ENCODE measurements at regions not wholly inside any gene's neighbourhood (a gene's known extent, or its start where the extent isn't known, plus 50 kb on each side); places are given as distances from the start of the nearest gene placed in this dataset.

- DNase-seq: no peak
- TF ChIP-seq CTCF (IDR thresholded peaks at IDR 0.05): no peak
- H3K27me3 ChIP-seq: peaks cover 10 to 57% of the 10 kb centered on the region in 2 donors
- no peak for ATAC-seq
- H3K4me1 ChIP-seq: peaks cover 0 to 4% of the 10 kb centered on the region in 2 donors
- no peak overlapping the region for H3K27ac ChIP-seq
- no peaks in the 10 kb centered on the region for H3K9me3 ChIP-seq
- no peaks in the 10 kb centered on the region for H3K36me3 ChIP-seq
- no peak overlapping the region for H3K4me3 ChIP-seq
- intact Hi-C loops (cut with DNase I): no loop called here
Measured at GRCh38 chr17:33751702-33752065, 458.6 kb upstream of the ASIC2 start.

- Histone ChIP-seq H3K9me3 (no peaks in the 10 kb centered on the region), H3K27ac (no peak overlapping the region), H3K4me3 (no peak overlapping the region), H3K27me3 (peaks cover 10 to 46% of the 10 kb centered on the region in 2 donors), H3K36me3 (no peaks in the 10 kb centered on the region), H3K4me1 (peaks cover 0 to 4% of the 10 kb centered on the region in 2 donors)
- DNase-seq (no peak), ATAC-seq (no peak)
- intact Hi-C loops (cut with DNase I): no loop called here
- no peak for TF ChIP-seq CTCF (IDR thresholded peaks at IDR 0.05)
Measured at GRCh38 chr17:33753452-33753851, 460.4 kb upstream of the ASIC2 start.

GRCh38 chr17:33756021-33756420, 462.9 kb upstream of the ASIC2 start:
- Histone ChIP-seq H3K27ac (no peak overlapping the region), H3K27me3 (peaks cover 10 to 24% of the 10 kb centered on the region in 2 donors), H3K4me3 (no peak overlapping the region), H3K36me3 (no peaks in the 10 kb centered on the region), H3K4me1 (peaks cover 0 to 4% of the 10 kb centered on the region in 2 donors), H3K9me3 (no peaks in the 10 kb centered on the region)
- intact Hi-C loops (cut with DNase I): no loop called here
- DNase-seq (no peak), ATAC-seq (no peak)
- TF ChIP-seq CTCF (IDR thresholded peaks at IDR 0.05): no peak

GRCh38 chr17:33765871-33766270, 472.8 kb upstream of the ASIC2 start:
- no peaks in the 10 kb centered on the region for H3K27me3 ChIP-seq
- H3K4me1 ChIP-seq: no peaks in the 10 kb centered on the region
- H3K27ac ChIP-seq: no peak overlapping the region
- no peak overlapping the region for H3K4me3 ChIP-seq
- TF ChIP-seq CTCF (IDR thresholded peaks at IDR 0.05): no peak
- ATAC-seq (no peak), DNase-seq (no peak)
- intact Hi-C loops (cut with DNase I): no loop called here
- no peaks in the 10 kb centered on the region for H3K9me3 ChIP-seq
- no peaks in the 10 kb centered on the region for H3K36me3 ChIP-seq

GRCh38 chr17:33766721-33767120, 473.6 kb upstream of the ASIC2 start:
- Histone ChIP-seq H3K4me1 (no peaks in the 10 kb centered on the region), H3K4me3 (no peak overlapping the region), H3K9me3 (no peaks in the 10 kb centered on the region), H3K27ac (no peak overlapping the region), H3K36me3 (no peaks in the 10 kb centered on the region), H3K27me3 (no peaks in the 10 kb centered on the region)
- no peak for TF ChIP-seq CTCF (IDR thresholded peaks at IDR 0.05)
- intact Hi-C loops (cut with DNase I): no loop called here
- peak in 2 of 4 donors; percentile 12 to 15 for DNase-seq
- ATAC-seq: no peak

Measured in left lung (tissue), 4 donors.